ENCODE measurements at regions not wholly inside any gene's neighbourhood (a gene's known extent, or its start where the extent isn't known, plus 50 kb on each side); places are given as distances from the start of the nearest gene placed in this dataset.
"Not testable (repeated sequence)": the region's sequence is repeated elsewhere in the genome, so short reads cannot be mapped to it uniquely, and the experiment has no call there.

DNA sequence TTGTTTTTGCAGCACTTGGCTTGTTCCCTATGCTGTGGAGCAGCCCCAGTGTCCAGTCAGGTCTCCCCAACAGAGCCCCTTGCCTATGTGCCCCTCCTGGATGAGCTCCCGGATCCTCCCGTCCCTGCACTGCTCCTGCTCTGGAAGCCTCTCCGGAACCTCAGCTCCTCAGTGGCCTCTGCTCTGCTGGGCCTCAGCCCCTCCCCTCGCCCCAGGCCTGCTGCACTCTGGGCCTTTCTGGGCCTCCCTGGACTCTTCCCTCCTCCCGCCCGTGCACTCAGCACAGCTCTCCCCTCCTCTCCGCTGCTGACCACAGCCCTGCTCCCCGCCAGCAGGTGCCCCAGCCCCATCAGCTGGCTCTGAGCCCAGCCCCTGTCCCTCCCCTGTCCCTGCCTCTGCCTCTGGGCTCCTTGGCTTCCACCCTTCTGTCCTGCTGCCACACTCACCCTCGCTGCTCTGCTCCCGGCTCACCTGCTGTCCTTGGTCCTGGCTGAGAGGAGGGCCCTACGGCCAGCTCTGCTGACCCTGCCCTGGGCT, 102.2 kb downstream of the TMEM121 start:
- H3K27ac ChIP-seq (ENCODE audit: insufficient read depth, low read depth, low read length, poor library complexity, severe bottlenecking); H3K9me3 ChIP-seq (ENCODE audit: control insufficient read depth, low read length); H3K36me3 ChIP-seq (ENCODE audit: control insufficient read depth, insufficient read depth, low read length); H3K4me3 ChIP-seq (ENCODE audit: insufficient read depth, low read depth, low read length); H3K4me1 ChIP-seq (ENCODE audit: control insufficient read depth, insufficient read depth, low read length); H3K27me3 ChIP-seq (ENCODE audit: control insufficient read depth, insufficient read depth, low read length, poor library complexity, severe bottlenecking): not testable (repeated sequence)
- 80 to 83% methylated on average over 11 of the region's 11 CpGs for WGBS, 2 experiments

GRCh38 chr14:105629091-105629885, 102.9 kb downstream of the TMEM121 start:
- not testable (repeated sequence) for H3K36me3 ChIP-seq (ENCODE audit: control insufficient read depth, insufficient read depth, low read length); H3K4me3 ChIP-seq (ENCODE audit: insufficient read depth, low read depth, low read length); H3K4me1 ChIP-seq (ENCODE audit: control insufficient read depth, insufficient read depth, low read length); H3K27ac ChIP-seq (ENCODE audit: insufficient read depth, low read depth, low read length, poor library complexity, severe bottlenecking); H3K27me3 ChIP-seq (ENCODE audit: control insufficient read depth, insufficient read depth, low read length, poor library complexity, severe bottlenecking); H3K9me3 ChIP-seq (ENCODE audit: control insufficient read depth, low read length)
- 86% methylated on average over 37 to 38 of the region's 38 CpGs for WGBS, 2 experiments

GRCh38 chr14:105629886-105630215, 103.5 kb downstream of the TMEM121 start:
- Histone ChIP-seq H3K27me3 (ENCODE audit: control insufficient read depth, insufficient read depth, low read length, poor library complexity, severe bottlenecking) (no peaks in the 10 kb centered on the region), H3K4me1 (ENCODE audit: control insufficient read depth, insufficient read depth, low read length) (no peaks in the 10 kb centered on the region), H3K27ac (ENCODE audit: insufficient read depth, low read depth, low read length, poor library complexity, severe bottlenecking) (no peak overlapping the region), H3K36me3 (ENCODE audit: control insufficient read depth, insufficient read depth, low read length) (no peaks in the 10 kb centered on the region), H3K4me3 (ENCODE audit: insufficient read depth, low read depth, low read length) (no peak overlapping the region), H3K9me3 (ENCODE audit: control insufficient read depth, low read length) (no peaks in the 10 kb centered on the region)
- 68 to 71% methylated on average over 3 of the region's 5 CpGs for WGBS, 2 experiments

DNA sequence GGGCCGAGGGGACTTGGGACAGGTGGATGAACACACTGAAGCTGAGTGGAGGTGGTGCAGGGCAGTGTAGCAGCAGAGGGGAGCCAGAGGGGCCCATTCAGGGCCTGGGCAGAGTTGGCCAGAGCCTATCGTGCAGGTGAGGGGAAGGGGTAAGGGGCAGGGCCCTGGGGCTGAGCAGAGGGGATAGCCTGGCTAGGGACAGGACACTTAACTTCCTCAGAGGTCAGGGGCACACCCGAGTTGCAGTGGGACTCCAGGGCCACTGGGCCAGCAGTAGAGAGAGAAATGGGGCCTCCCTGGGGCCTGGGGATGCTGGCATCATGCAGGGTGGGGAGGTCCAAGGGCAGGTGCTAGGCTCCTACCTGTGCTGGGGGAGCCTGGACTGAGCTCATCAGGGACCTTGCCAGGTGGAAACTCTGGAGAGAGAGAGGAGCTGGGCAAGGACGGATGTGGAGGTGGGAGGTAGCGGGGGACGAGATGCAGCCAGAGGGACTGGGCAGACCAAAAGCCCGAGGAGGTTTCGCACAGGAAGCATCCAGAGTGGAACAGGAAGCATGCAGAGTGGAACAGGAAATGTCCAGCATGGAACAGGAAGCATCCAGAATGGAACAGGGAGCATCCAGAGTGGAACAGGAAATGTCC, 104.0 kb downstream of the TMEM121 start:
- H3K36me3 ChIP-seq (ENCODE audit: control insufficient read depth, insufficient read depth, low read length); H3K27me3 ChIP-seq (ENCODE audit: control insufficient read depth, insufficient read depth, low read length, poor library complexity, severe bottlenecking); H3K4me1 ChIP-seq (ENCODE audit: control insufficient read depth, insufficient read depth, low read length); H3K4me3 ChIP-seq (ENCODE audit: insufficient read depth, low read depth, low read length); H3K9me3 ChIP-seq (ENCODE audit: control insufficient read depth, low read length); H3K27ac ChIP-seq (ENCODE audit: insufficient read depth, low read depth, low read length, poor library complexity, severe bottlenecking): not testable (repeated sequence)
- WGBS, 2 experiments = 77 to 79% methylated on average over 8 of the region's 8 CpGs

- 80 to 81% methylated on average over 21 of the region's 24 CpGs for WGBS, 2 experiments
- not testable (repeated sequence) for H3K9me3 ChIP-seq (ENCODE audit: control insufficient read depth, low read length); H3K27ac ChIP-seq (ENCODE audit: insufficient read depth, low read depth, low read length, poor library complexity, severe bottlenecking)
Measured at GRCh38 chr14:105630935-105631779, 104.8 kb downstream of the TMEM121 start.

DNA sequence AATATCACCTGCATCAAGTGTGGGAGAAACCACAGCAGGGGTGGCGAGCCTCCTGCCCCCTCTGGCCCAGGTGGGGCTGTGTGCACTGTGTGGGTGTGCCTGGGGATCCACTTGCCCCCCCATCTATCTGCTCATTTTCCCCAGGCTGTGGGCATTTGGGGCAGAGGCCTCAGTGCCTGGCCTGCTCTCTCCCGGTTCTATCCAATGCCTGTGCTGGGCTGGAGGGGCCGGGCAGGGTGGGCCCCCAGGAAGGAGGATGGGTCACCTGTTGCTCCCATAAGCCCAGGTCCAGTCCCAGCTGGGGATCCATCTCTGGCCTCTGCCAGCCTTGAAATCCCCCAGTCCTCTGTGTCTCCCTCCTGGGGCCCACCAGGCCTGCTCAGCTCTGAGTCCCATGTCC, 105.6 kb downstream of the TMEM121 start:
- Histone ChIP-seq H3K27ac (ENCODE audit: insufficient read depth, low read depth, low read length, poor library complexity, severe bottlenecking) (no peak overlapping the region), H3K4me1 (ENCODE audit: control insufficient read depth, insufficient read depth, low read length) (no peaks in the 10 kb centered on the region), H3K9me3 (ENCODE audit: control insufficient read depth, low read length) (no peaks in the 10 kb centered on the region), H3K36me3 (ENCODE audit: control insufficient read depth, insufficient read depth, low read length) (no peaks in the 10 kb centered on the region), H3K4me3 (ENCODE audit: insufficient read depth, low read depth, low read length) (no peak overlapping the region), H3K27me3 (ENCODE audit: control insufficient read depth, insufficient read depth, low read length, poor library complexity, severe bottlenecking) (no peaks in the 10 kb centered on the region)
- 64 to 73% methylated on average over 3 of the region's 3 CpGs for WGBS, 2 experiments

More at GRCh38 chr14:105630935-105631779, 104.8 kb downstream of the TMEM121 start:
- not testable (repeated sequence) for H3K27me3 ChIP-seq (ENCODE audit: control insufficient read depth, insufficient read depth, low read length, poor library complexity, severe bottlenecking); H3K36me3 ChIP-seq (ENCODE audit: control insufficient read depth, insufficient read depth, low read length); H3K4me3 ChIP-seq (ENCODE audit: insufficient read depth, low read depth, low read length); H3K4me1 ChIP-seq (ENCODE audit: control insufficient read depth, insufficient read depth, low read length)

- not testable (repeated sequence) for H3K27ac ChIP-seq (ENCODE audit: insufficient read depth, low read depth, low read length, poor library complexity, severe bottlenecking); H3K4me1 ChIP-seq (ENCODE audit: control insufficient read depth, insufficient read depth, low read length); H3K27me3 ChIP-seq (ENCODE audit: control insufficient read depth, insufficient read depth, low read length, poor library complexity, severe bottlenecking); H3K9me3 ChIP-seq (ENCODE audit: control insufficient read depth, low read length); H3K36me3 ChIP-seq (ENCODE audit: control insufficient read depth, insufficient read depth, low read length); H3K4me3 ChIP-seq (ENCODE audit: insufficient read depth, low read depth, low read length)
- 74 to 83% methylated on average over 7 of the region's 7 CpGs for WGBS, 2 experiments
Measured at GRCh38 chr14:105633596-105633995, 107.2 kb downstream of the TMEM121 start.

DNA sequence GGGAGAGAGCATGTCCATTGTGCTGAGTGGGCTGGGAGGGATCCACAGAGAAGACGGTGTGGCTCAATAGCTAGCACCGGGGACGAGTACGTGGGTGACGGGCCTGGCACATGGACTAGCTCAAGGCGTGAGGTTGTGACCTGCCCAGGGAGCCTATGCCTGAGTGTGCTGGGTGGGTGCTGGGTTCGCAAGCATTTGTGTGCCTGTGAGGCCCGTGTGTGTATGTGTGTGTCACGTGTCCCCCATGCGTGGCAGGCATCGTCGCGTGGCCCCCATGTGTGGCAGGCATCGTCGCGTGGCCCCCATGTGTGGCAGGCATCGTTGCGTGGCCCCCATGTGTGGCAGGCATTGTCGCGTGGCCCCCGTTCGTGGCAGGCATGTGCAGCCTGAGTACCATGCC, 109.2 kb downstream of the TMEM121 start:
- Histone ChIP-seq H3K27ac (ENCODE audit: insufficient read depth, low read depth, low read length, poor library complexity, severe bottlenecking) (no peak overlapping the region), H3K4me3 (ENCODE audit: insufficient read depth, low read depth, low read length) (no peak overlapping the region), H3K4me1 (ENCODE audit: control insufficient read depth, insufficient read depth, low read length) (no peaks in the 10 kb centered on the region), H3K27me3 (ENCODE audit: control insufficient read depth, insufficient read depth, low read length, poor library complexity, severe bottlenecking) (no peaks in the 10 kb centered on the region), H3K36me3 (ENCODE audit: control insufficient read depth, insufficient read depth, low read length) (no peaks in the 10 kb centered on the region), H3K9me3 (ENCODE audit: control insufficient read depth, low read length) (no peaks in the 10 kb centered on the region)
- 86 to 87% methylated on average over 22 of the region's 22 CpGs for WGBS, 2 experiments

- H3K27ac ChIP-seq (ENCODE audit: insufficient read depth, low read depth, low read length, poor library complexity, severe bottlenecking); H3K4me3 ChIP-seq (ENCODE audit: insufficient read depth, low read depth, low read length); H3K27me3 ChIP-seq (ENCODE audit: control insufficient read depth, insufficient read depth, low read length, poor library complexity, severe bottlenecking); H3K9me3 ChIP-seq (ENCODE audit: control insufficient read depth, low read length); H3K36me3 ChIP-seq (ENCODE audit: control insufficient read depth, insufficient read depth, low read length); H3K4me1 ChIP-seq (ENCODE audit: control insufficient read depth, insufficient read depth, low read length): not testable (repeated sequence)
- whole genome bisulfite sequencing, 2 experiments = 60 to 67% methylated on average over 7 of the region's 7 CpGs
Measured at GRCh38 chr14:105636021-105636420, 109.6 kb downstream of the TMEM121 start.

GRCh38 chr14:105636935-105637334, 110.6 kb downstream of the TMEM121 start:
- no peaks in the 10 kb centered on the region for H3K36me3 ChIP-seq (ENCODE audit: control insufficient read depth, insufficient read depth, low read length)
- no peaks in the 10 kb centered on the region for H3K27me3 ChIP-seq (ENCODE audit: control insufficient read depth, insufficient read depth, low read length, poor library complexity, severe bottlenecking)
- H3K4me1 ChIP-seq (ENCODE audit: control insufficient read depth, insufficient read depth, low read length) = no peaks in the 10 kb centered on the region
- H3K27ac ChIP-seq (ENCODE audit: insufficient read depth, low read depth, low read length, poor library complexity, severe bottlenecking) = no peak overlapping the region
- H3K9me3 ChIP-seq (ENCODE audit: control insufficient read depth, low read length) = no peaks in the 10 kb centered on the region
- WGBS, 2 experiments = 78 to 84% methylated on average over 4 of the region's 4 CpGs
- no peak overlapping the region for H3K4me3 ChIP-seq (ENCODE audit: insufficient read depth, low read depth, low read length)

Measured in ectodermal cell (in vitro differentiated cells).